ENCODE measurements at regions not wholly inside any gene's neighbourhood (a gene's known extent, or its start where the extent isn't known, plus 50 kb on each side); places are given as distances from the start of the nearest gene placed in this dataset.

DNA sequence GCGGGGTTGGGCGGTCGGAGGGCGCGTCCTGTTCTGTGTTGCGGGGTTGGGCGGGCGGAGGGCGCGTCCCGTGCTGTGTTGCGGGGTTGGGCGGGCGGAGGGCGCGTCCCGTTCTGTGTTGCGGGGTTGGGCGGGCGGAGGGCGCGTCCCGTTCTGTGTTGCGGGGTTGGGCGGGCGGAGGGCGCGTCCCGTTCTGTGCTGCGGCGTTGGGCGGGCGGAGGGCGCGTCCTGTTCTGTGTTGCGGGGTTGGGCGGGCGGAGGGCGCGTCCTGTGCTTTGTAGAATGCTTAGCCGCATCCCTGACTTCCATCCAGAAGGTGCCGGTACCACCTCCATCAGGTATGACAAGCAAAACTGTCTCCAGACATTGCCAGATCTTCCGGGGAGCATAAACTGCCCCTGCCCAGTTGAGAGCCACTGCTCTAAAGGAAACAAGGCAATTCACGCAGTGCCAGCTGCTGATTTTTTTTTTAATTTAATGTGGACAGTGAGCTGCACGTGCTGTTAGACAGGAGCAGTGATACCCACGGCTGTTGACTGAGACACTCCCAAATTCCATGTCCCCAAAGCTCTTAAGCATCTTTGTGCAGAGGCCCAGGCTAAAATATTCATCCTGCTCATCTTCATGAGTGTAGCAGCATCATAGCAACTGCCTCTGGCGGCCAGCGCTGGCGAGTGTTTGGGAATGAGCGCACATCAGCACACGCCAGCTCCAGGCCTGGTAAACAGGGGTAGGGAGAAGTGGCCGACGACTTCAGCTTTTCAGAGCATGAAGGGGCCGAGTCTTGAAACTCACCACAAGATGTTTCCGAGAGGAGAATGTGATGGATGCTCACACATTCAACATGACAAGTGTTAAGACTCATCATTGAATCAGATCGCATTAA, 284.4 kb upstream of the CDH4 start:
- Histone ChIP-seq H3K4me3 (ENCODE audit: low read depth, low read length) (no peak overlapping the region), H3K36me3 (ENCODE audit: control insufficient read depth, insufficient read depth, low read length) (no peaks in the 10 kb centered on the region), H3K27me3 (ENCODE audit: control insufficient read depth, insufficient read depth, low read length) (no peaks in the 10 kb centered on the region)
- ChIA-PET CTCF (no interaction called here), POLR2A (no interaction called here)
- TF ChIP-seq, protein P1, sequence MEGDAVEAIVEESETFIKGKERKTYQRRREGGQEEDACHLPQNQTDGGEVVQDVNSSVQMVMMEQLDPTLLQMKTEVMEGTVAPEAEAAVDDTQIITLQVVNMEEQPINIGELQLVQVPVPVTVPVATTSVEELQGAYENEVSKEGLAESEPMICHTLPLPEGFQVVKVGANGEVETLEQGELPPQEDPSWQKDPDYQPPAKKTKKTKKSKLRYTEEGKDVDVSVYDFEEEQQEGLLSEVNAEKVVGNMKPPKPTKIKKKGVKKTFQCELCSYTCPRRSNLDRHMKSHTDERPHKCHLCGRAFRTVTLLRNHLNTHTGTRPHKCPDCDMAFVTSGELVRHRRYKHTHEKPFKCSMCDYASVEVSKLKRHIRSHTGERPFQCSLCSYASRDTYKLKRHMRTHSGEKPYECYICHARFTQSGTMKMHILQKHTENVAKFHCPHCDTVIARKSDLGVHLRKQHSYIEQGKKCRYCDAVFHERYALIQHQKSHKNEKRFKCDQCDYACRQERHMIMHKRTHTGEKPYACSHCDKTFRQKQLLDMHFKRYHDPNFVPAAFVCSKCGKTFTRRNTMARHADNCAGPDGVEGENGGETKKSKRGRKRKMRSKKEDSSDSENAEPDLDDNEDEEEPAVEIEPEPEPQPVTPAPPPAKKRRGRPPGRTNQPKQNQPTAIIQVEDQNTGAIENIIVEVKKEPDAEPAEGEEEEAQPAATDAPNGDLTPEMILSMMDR (IDR thresholded peaks at IDR 0.05; ENCODE audit: insufficient read depth, low read depth, low read length) = no peak
- no peak for DNase-seq (ENCODE audit: low read depth)

DNA sequence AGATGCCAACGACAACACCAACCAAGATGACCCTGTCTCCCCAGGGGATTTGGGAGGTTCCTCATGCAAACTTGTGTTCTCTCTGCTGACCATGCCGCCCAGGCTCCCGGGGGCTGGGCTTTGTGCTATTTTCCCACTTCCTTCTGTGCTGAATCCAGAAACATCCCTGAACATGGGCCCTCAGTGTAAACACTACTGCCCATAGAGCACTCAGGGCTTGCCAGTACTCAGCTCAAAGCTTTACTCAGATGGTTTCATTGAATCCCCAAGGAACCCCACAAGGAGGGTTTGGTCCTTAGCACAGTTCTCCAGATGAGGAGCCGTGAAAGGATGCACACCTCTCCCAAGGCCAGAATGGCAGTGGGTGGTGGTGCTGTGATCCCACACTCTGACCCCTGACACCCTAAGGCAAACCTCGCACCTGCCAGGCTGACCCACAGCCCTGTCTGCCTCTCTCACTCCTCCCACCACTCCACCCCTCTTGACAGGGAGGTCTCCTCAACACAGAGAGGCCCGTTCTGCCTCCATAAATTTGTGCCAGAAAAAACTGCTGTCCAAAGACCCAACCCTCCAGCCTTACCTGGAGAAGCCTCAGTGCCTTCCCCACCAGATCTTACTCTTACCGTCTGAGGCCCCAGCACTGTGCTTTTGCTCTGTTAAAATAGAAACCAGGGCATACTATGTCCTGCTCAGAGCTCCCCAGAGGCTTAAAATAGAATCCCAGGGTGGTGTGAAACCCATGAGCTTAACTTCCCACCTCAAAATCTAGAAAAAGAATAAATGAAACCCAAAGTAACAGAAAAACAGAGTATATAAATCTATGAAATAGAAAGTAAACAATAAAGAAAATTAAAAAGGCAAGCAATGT, 283.0 kb upstream of the CDH4 start:
- no peak for DNase-seq (ENCODE audit: low read depth)
- TF ChIP-seq, protein P1 (IDR thresholded peaks at IDR 0.05; ENCODE audit: insufficient read depth, low read depth, low read length) = no peak
- ChIA-PET POLR2A (no interaction called here), CTCF (no interaction called here)
- Histone ChIP-seq H3K4me3 (ENCODE audit: low read depth, low read length) (no peak overlapping the region), H3K36me3 (ENCODE audit: control insufficient read depth, insufficient read depth, low read length) (no peaks in the 10 kb centered on the region), H3K27me3 (ENCODE audit: control insufficient read depth, insufficient read depth, low read length) (no peaks in the 10 kb centered on the region)

DNA sequence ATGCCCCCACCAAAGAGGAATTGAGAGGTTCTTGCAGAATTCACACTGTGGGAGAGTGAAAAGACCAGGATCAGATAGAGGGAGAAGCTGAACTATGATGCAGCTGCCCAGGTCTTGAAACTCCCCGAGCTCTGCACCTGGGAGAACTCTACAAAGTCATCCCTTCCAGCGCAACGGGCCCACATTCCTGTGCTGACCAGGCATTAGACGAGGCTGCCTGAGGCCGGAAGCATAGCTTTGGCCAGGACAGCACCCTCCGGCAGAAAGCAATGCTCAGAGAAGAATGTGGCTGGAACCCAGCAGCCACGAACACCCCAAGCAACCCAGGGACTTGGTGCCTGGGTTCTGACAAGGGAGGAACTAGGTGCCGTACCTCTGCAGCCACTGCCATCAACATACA, 281.5 kb upstream of the CDH4 start:
- Histone ChIP-seq H3K27me3 (ENCODE audit: control insufficient read depth, insufficient read depth, low read length) (no peaks in the 10 kb centered on the region), H3K36me3 (ENCODE audit: control insufficient read depth, insufficient read depth, low read length) (no peaks in the 10 kb centered on the region), H3K4me3 (ENCODE audit: low read depth, low read length) (no peak overlapping the region)
- no peak for DNase-seq (ENCODE audit: low read depth)
- CTCF ChIA-PET = no interaction called here
- TF ChIP-seq, protein P1 (IDR thresholded peaks at IDR 0.05; ENCODE audit: insufficient read depth, low read depth, low read length) = no peak
- POLR2A ChIA-PET = no interaction called here

DNA sequence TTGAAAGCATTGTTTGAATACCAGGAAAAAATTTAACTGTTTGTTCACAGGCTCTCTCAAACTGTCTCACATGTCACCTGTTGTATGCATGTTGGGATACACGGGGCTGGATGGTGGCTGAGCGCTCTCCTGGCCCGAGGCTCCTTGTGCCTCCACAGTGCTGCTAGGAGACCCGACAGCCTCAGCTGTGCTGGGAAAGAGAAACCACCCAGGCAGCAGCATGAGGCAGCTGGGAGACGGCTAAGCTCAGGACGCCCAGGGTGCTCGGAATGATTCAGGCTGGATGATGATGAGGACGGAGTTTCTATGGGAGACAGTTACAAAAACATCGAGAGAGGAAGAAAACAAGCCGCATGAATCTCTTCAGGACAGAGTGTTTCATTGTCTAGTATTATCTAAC, 278.0 kb upstream of the CDH4 start:
- no peaks in the 10 kb centered on the region for H3K36me3 ChIP-seq (ENCODE audit: control insufficient read depth, insufficient read depth, low read length)
- no peak overlapping the region for H3K4me3 ChIP-seq (ENCODE audit: low read depth, low read length)
- no peaks in the 10 kb centered on the region for H3K27me3 ChIP-seq (ENCODE audit: control insufficient read depth, insufficient read depth, low read length)
- CTCF ChIA-PET = no interaction called here
- TF ChIP-seq, protein P1 (IDR thresholded peaks at IDR 0.05; ENCODE audit: insufficient read depth, low read depth, low read length) = no peak
- no peak for DNase-seq (ENCODE audit: low read depth)
- POLR2A ChIA-PET = no interaction called here

DNA sequence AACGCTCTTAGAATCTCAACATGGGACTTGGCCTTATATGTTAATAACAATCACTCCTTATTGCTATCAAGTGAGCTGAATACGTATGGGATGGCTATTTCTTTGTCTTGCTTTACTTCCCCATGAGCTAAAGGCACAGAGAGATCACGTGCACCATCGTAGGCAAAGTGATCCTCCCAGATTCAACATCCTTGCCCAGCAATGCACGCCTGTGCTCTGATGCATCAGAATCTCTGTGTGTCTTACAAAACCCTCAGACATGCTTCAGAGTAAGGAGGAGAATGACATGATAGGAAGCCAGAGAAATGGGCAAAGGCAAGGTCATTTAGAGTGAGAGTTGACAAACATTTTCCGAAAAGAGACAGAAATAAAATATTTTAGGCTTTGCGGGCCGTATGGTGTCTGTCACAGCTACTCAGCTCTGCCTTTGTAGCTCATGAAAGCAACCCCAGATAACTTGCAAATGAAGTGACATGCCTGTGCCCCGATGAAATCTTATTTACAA, 277.6 kb upstream of the CDH4 start:
- Histone ChIP-seq H3K36me3 (ENCODE audit: control insufficient read depth, insufficient read depth, low read length) (no peaks in the 10 kb centered on the region), H3K4me3 (ENCODE audit: low read depth, low read length) (no peak overlapping the region), H3K27me3 (ENCODE audit: control insufficient read depth, insufficient read depth, low read length) (no peaks in the 10 kb centered on the region)
- TF ChIP-seq, protein P1 (IDR thresholded peaks at IDR 0.05; ENCODE audit: insufficient read depth, low read depth, low read length) = no peak
- ChIA-PET POLR2A (no interaction called here), CTCF (no interaction called here)
- DNase-seq (ENCODE audit: low read depth) = no peak
